WERI-Rb-1 (cell line): ENCODE measurements at regions not wholly inside any gene's neighbourhood (a gene's known extent, or its start where the extent isn't known, plus 50 kb on each side); places are given as distances from the start of the nearest gene placed in this dataset.

Source experiments
- DNase-seq: peaks from one replicate; pipeline ENCODE4 v3.0.0-alpha.2; 2020
- H3K27ac ChIP-seq: fragments of 250-450 bp; sonication (Bioruptor Pico); 2 replicates; pipeline ENCODE4 v1.5.1; 2020; ENCODE audit warnings: mild to moderate bottlenecking, moderate library complexity
- H3K27me3 ChIP-seq: fragments of 250-450 bp; sonication (Bioruptor Pico); 2 replicates; pipeline ENCODE4 v1.5.1; 2021; ENCODE audit warnings: mild to moderate bottlenecking, low read depth, moderate library complexity; ENCODE audit not compliant: insufficient read depth, severe bottlenecking
- H3K36me3 ChIP-seq: fragments of 250-450 bp; sonication (Bioruptor Pico); 2 replicates; pipeline ENCODE4 v1.5.1; 2020; ENCODE audit warnings: mild to moderate bottlenecking, moderate library complexity
- H3K4me3 ChIP-seq: 2 replicates; pipeline ENCODE4 v1.5.1; 2011; ENCODE audit warnings: low read depth, mild to moderate bottlenecking, control low read depth, low read length
- H3K9me3 ChIP-seq: fragments of 250-450 bp; sonication (Bioruptor Pico); 2 replicates; pipeline ENCODE4 v1.5.1; 2021; ENCODE audit warnings: mild to moderate bottlenecking, moderate library complexity; ENCODE audit not compliant: severe bottlenecking
- CTCF ChIP-seq: IDR thresholded peaks from 2 replicates; pipeline ENCODE4 v1.5.1; 2011; ENCODE audit warnings: low read depth, mild to moderate bottlenecking, control low read depth, inconsistent platforms, low read length

- no peak for DNase-seq
- Histone ChIP-seq H3K4me3 (no peak overlapping the region), H3K36me3 (no peaks in the 10 kb centered on the region), H3K9me3 (peaks cover 2% of the 10 kb centered on the region), H3K27me3 (peaks cover 94% of the 10 kb centered on the region), H3K27ac (no peak overlapping the region)
- TF ChIP-seq CTCF, result no peak
Observed at GRCh38 chr2:19717446-19717845, 184.3 kb downstream of the TTC32 start.

GRCh38 chr2:19714926-19715325 lies 186.9 kb downstream of the TTC32 start:
- TF ChIP-seq CTCF, result no peak
- Histone ChIP-seq H3K4me3 (no peak overlapping the region), H3K27me3 (peaks cover 90% of the 10 kb centered on the region), H3K9me3 (peaks cover 2% of the 10 kb centered on the region), H3K27ac (no peak overlapping the region), H3K36me3 (no peaks in the 10 kb centered on the region)
- no peak for DNase-seq

- Histone ChIP-seq H3K27me3 (peaks cover 76% of the 10 kb centered on the region), H3K27ac (no peak overlapping the region), H3K36me3 (no peaks in the 10 kb centered on the region), H3K4me3 (no peak overlapping the region), H3K9me3 (no peaks in the 10 kb centered on the region)
- no peak for DNase-seq
- TF ChIP-seq CTCF, result no peak
Observed at GRCh38 chr2:19712850-19713249, 188.9 kb downstream of the TTC32 start.

DNA sequence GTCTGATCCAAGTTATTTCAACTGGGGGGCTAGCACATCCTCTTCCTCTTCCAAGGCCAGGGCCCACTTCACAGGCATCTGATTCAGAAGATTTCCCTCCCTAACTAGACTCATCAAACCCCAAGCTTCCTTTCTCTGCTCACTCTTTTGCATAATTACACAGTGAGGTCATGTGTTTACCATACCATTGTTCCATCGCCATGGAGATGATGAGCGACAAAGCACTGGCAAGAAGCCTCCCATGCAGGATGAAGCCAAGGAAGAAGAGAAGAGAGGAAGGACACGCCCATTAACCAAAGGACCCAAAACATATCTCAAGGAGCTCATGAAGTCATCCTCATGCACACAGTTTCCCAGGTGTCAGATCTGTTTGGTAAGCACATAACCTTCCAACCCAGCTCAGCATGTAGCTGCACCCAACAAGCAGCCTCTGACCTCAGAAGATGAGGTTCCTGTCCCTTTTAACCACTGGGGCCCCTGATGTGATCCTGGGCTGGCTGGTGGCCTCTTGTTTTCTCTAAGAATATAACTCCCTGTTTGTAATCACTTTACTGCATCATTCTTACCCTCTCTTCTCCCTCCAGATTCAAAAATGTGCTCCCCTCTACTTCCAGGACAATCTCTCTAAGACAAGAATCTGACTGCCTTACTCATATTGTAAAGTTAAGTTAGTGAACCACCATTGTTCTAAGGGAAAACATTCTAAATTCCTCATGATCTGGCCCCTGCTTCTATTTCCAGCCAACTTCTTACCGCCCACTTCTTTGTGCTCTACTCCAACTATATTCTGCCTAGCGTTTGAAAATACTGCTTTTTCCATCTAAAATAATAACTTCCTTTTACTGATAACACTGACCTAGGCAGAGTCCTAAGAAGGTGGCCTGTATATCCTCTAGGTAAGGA lies 190.1 kb downstream of the TTC32 start:
- Histone ChIP-seq H3K9me3 (no peaks in the 10 kb centered on the region), H3K27ac (no peak overlapping the region), H3K36me3 (no peaks in the 10 kb centered on the region), H3K4me3 (no peak overlapping the region), H3K27me3 (peaks cover 76% of the 10 kb centered on the region)
- DNase-seq, result no peak
- no peak for TF ChIP-seq CTCF

DNA sequence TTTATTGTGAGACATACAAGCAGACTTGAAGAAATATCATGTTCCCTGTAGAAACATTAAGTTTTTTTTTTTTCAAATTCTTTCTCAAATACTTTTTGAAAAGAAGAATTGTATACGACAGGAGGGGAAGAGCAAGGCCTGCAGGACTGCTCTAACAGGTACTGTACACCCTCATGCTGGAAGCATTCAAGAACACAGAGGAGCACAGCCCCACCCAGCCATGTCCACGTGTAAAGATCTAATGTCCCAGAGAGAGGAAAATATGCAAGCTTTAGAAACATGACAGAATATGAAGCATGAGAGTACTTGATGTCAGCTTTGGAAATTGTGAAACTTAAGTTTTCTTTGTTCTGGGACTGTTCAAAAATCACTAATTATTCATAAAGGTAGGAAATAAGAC lies 191.6 kb downstream of the TTC32 start:
- Histone ChIP-seq H3K27me3 (peaks cover 75% of the 10 kb centered on the region), H3K4me3 (no peak overlapping the region), H3K36me3 (no peaks in the 10 kb centered on the region), H3K27ac (no peak overlapping the region), H3K9me3 (no peaks in the 10 kb centered on the region)
- DNase-seq, result no peak
- TF ChIP-seq CTCF, result no peak
